C1 segment of cervical spinal cord (tissue), 14 donors: ENCODE measurements at regions not wholly inside any gene's neighbourhood (a gene's known extent, or its start where the extent isn't known, plus 50 kb on each side); places are given as distances from the start of the nearest gene placed in this dataset.
"Not testable (repeated sequence)": the region's sequence is repeated elsewhere in the genome, so short reads cannot be mapped to it uniquely, and the experiment has no call there.

ENCODE experiments used
- DNase-seq, 14 donors: peaks; one replicate each; lab custom pipeline; 2025; lab: John Stamatoyannopoulos, UW

DNA sequence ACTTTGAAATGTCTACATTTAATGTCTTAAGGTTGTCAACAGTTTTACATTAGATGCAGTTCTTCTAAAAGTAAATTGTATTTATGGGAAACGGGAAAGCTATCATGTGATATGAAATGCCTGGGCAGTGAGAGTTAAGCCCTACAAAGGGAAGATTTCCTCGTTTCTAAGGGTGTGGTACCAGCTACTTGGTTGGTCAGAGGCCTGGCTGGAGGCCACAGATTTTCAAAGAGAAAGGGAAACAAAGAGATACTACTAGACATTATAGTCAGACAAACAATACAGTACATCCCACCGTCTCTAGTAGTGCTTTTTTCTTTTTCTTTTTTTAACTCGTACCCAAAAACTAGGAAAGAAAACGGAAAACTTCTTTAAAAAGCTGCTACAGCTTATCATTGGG lies 467.8 kb downstream of the PCDH7 start:
- DNase-seq: no peak

GRCh38 chr4:31189938-31190337 lies 469.8 kb downstream of the PCDH7 start:
- DNase-seq: no peak

GRCh38 chr4:31190671-31191070 lies 470.5 kb downstream of the PCDH7 start:
- DNase-seq: no peak

DNA sequence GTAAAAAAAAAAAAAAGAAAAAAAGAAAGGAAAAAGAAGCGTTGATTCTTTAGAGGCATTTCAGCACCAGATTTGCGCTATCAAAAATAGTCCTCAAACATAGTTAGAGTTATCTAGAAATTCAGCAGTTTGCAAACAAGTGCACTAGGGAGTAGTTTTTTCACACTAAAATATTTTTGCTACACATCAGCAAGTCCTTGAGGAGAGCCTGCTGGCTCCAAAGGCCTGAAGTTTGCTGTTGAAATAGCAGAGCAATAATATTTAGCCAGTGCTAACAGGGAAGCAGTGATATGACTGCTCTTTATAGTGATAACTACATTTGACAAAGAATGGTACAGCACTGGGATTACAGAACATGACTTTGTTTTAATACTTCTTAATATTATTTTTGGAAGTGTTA lies 472.2 kb downstream of the PCDH7 start:
- DNase-seq: no peak

GRCh38 chr4:31193521-31193920 lies 473.4 kb downstream of the PCDH7 start:
- no peak for DNase-seq

GRCh38 chr4:31194823-31195222 lies 474.7 kb downstream of the PCDH7 start:
- DNase-seq: no peak

GRCh38 chr4:31199644-31200043 lies 479.5 kb downstream of the PCDH7 start:
- no peak for DNase-seq

GRCh38 chr4:31202054-31202453 lies 481.9 kb downstream of the PCDH7 start:
- DNase-seq: not testable (repeated sequence)

DNA sequence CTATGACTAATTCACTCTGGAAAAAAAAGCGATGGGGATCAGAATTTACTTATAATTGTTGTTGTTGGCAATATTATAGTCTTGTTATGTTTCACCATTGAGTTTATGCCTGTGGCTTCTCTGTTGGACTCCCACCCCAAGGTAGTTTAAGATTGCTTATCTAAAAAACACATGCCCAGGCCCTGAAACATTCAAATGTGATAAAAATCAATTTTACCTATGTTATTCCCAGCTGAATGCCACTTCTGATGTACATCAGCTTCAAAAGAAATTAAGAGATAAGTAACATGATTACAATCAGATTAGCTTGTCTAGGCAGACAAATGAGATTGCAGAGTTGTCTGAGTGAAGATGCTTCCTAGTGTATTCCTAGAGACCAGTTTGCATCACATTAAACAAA lies 484.7 kb downstream of the PCDH7 start:
- no peak for DNase-seq

- DNase-seq: no peak
Observed at GRCh38 chr4:31220921-31221320, 500.8 kb downstream of the PCDH7 start.

GRCh38 chr4:31228068-31228467 lies 507.9 kb downstream of the PCDH7 start:
- DNase-seq: no peak

DNA sequence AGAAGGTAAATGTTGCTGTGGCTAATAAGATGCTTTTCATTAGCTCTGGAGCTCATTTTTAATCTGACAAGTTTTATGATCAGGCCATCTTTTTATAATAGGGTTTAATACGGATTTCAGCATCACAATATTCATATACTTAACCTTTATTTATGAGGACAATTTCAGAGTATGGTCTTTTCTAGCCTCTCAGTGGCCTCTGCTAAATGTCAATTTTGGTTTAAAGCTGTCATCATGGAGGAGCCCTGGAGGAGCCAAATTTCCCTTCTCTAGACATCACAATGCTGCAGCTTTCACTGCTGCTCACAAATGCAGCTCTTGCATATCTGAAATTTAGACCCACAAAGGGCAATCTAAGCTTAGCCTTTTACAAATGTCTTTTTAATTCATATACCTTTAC lies 510.4 kb downstream of the PCDH7 start:
- DNase-seq: no peak

DNA sequence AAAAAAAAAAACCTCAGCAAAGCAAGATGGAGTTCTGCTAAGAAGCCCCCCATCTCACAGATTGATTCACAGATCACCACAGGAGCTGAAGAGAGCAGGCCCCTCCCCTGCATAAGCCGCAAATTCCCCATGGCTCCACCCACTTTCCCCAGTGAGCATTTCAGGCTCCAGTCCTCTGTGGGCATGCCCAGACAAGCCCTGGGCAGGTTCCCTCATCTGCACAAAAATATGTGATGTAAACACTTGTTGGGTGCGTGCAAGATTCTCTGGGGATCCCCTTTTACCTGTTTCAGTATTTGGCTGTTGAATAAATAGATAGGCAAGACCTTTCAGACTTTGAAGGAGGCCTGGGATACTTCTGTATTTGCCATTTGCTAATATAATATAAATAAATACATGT lies 514.3 kb downstream of the PCDH7 start:
- DNase-seq: no peak

GRCh38 chr4:31234901-31235300 lies 514.7 kb downstream of the PCDH7 start:
- no peak for DNase-seq

GRCh38 chr4:31236020-31236638 lies 516.0 kb downstream of the PCDH7 start:
- DNase-seq: peak in 3 of 14 donors; percentile 1 to 10 (median 2)

DNA sequence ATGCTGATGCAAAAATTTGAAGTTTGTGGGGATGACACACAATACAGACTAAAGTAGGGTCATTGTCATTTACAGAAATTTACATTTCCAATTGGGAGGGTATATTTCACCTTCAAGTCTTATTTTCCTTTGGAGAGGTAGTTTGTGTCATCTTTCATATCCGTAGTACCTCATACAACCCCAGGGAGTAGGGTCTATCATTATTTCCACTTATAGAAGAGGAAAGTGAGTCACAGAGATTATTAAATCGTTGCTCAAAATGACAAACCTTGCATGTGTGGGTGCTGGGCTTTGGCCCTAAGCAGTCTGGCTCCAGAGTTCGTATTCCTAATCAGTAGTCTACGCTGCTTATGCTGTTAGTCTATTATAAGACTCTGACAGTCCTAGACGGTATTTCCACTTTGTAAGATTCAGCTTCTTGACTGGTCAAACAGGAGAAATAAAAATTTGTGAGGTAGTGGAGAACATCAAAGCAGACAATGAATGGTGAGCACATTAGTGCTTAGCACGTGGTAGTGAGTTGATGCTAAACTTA lies 516.5 kb downstream of the PCDH7 start:
- DNase-seq: no peak

DNA sequence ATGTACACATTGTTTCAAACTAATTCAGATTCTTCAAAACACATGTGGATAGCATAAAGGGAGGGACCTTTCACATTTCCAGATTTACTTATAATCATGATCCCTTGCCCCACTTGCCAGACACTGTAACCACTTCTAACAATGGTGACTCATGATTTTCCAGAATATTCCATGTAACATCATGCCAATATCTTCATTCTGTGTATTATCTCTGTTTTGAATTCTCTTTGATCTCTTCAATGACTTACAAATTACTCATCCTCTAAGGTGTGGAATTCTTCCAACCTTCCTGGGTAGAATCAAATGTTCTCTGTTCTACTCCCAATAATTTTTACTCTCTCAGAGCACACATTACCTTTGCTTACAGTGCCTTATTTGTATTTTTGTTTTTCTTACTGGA lies 517.1 kb downstream of the PCDH7 start:
- DNase-seq: no peak

DNA sequence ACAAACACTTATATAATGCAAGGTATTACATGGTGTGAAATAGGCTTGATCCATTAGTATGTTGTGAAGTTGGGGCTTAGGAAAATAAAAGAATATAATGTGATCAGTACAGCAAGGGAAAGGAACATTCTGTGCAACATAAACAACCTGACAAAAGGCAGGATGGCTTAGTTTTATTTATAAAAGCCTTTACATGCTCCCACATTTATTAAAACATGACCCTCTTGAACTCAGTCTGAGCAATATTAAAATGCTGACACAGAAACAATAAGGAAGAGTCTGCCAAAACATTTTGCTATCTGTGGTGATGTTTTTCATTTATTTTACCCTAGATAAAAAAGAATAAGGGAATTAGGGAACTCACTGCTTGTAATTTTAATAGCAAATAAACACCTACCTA lies 519.7 kb downstream of the PCDH7 start:
- no peak for DNase-seq

- no peak for DNase-seq
Observed at GRCh38 chr4:31241504-31242106, 521.4 kb downstream of the PCDH7 start.

DNA sequence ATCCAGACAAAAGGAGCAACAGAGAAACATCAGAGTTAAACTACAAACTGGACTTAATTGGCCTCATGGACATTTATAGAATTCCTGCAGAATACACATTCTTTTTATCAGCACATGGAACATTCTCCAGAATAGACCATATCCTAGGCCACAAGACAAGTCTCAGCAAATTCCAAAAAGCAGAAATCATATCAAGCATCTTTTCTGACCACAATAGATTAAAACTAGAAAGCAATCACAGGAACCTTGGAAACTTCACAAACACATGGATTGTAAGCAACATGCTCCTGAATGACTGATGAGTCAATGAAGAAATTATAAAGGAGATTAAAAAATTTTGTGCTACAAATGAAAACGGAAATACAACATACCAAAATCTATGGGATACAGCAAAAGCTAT lies 526.7 kb downstream of the PCDH7 start:
- no peak for DNase-seq

DNA sequence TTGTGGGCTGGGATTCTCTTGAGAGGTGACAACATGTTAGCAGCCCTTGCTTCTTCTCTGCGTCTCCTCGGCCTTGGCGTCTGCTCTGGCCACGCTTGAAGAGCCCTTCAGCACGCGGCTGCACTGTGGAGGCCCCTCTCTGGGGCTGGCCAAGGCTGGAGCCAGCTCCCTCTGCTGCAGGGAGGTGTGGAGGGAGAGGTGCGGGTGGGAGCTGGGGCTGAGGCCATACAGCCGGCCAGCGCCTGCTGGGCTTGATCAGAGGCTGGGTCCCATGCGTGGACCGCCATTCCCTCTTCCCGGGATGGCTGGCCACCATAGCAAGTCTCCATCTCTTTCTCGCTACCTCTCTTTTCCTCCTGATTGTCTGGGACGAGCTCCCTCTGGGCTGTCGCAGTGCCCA lies 539.0 kb downstream of the PCDH7 start:
- DNase-seq: no peak

GRCh38 chr4:31261632-31262031 lies 541.5 kb downstream of the PCDH7 start:
- DNase-seq: no peak

- DNase-seq: not testable (repeated sequence)
Observed at GRCh38 chr4:31266094-31266493, 545.9 kb downstream of the PCDH7 start.
